Skeletal muscle tissue (tissue), 3 donors: ENCODE measurements at regions not wholly inside any gene's neighbourhood (a gene's known extent, or its start where the extent isn't known, plus 50 kb on each side); places are given as distances from the start of the nearest gene placed in this dataset.

Experiments
- H3K27ac ChIP-seq: one replicate; pipeline ENCODE4 v1.7.0; 2013; ENCODE audit warnings: mild to moderate bottlenecking, low read depth, low read length, inconsistent platforms
- H3K27me3 ChIP-seq, 3 donors: one replicate each; pipeline ENCODE4 v1.7.0; 2013; ENCODE audit warnings: low read length in 3 of 3; ENCODE audit not compliant: control insufficient read depth in 3 of 3, insufficient read depth in 3 of 3
- H3K36me3 ChIP-seq, 3 donors: one replicate each; pipeline ENCODE4 v1.7.0; 2013; ENCODE audit warnings: low read length in 3 of 3; ENCODE audit not compliant: control insufficient read depth in 3 of 3, insufficient read depth in 3 of 3
- H3K4me1 ChIP-seq, 3 donors: one replicate each; pipeline ENCODE4 v1.7.0; 2013; ENCODE audit warnings: low read length in 3 of 3, mild to moderate bottlenecking in 3 of 3; ENCODE audit not compliant: control insufficient read depth in 3 of 3, insufficient read depth in 3 of 3
- H3K4me3 ChIP-seq, 3 donors: one replicate each; pipeline ENCODE4 v1.7.0; 2013; ENCODE audit warnings: low read length in 3 of 3
- H3K9ac ChIP-seq, 3 donors: one replicate each; pipeline ENCODE4 v1.7.0; 2013; ENCODE audit warnings: low read length in 3 of 3, mild to moderate bottlenecking in 3 of 3, moderate library complexity in 2 of 3, low read depth in 1 of 3
- H3K9me3 ChIP-seq, 3 donors: one replicate each; pipeline ENCODE4 v1.7.0; 2013; ENCODE audit warnings: low read length in 3 of 3; ENCODE audit not compliant: control insufficient read depth in 3 of 3
- donor health status: Osteomylitis.

DNA sequence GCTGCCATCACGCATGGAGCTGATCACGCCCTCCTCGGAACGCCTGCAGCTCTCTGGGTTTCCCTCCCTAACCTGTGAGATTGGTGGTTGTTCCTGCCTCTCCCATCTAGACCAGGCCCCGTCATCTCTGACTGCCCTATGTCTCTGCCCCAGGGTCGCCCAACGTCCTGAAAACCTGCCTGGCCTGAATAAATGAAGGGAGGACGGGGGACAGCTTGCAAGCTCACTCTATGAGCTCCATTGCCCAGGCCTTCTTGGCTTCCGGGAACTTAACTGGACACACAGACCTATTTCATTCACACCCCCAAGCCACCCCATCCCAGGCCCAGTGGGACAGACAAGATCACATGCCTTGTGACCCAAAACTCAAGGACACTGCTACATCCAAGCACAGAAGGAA lies 274.2 kb downstream of the XXYLT1 start:
- Histone ChIP-seq H3K9ac (no peak overlapping the region), H3K9me3 (no peaks in the 10 kb centered on the region), H3K27ac (no peak overlapping the region), H3K36me3 (no peaks in the 10 kb centered on the region), H3K27me3 (peaks cover 0 to 3% (median 0%) of the 10 kb centered on the region in 3 donors), H3K4me1 (peaks cover 1 to 5% (median 4%) of the 10 kb centered on the region in 3 donors), H3K4me3 (no peak overlapping the region)

DNA sequence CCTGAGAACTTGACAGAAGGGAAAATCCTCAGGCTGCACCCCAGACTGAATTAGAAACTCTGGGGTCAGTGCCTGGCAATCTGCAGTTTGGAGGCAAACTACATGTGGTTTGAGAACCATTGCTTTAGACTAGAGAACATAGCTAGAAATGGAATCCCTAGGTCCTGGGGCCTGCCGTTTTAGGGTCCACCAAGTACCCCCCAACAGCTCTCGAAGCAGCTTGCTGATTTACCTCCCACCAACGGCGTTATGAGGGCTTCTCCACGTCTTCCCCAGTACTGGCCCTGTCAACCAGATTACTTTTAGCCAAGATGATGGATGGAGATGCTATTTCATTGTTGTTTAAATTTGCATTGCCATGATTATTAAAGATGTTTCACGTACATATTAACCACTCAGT lies 272.5 kb downstream of the XXYLT1 start:
- H3K4me3 ChIP-seq: no peak overlapping the region
- no peaks in the 10 kb centered on the region for H3K36me3 ChIP-seq
- H3K9me3 ChIP-seq: no peaks in the 10 kb centered on the region
- H3K4me1 ChIP-seq: peaks cover 16 to 21% (median 21%) of the 10 kb centered on the region in 3 donors
- peaks cover 0 to 3% (median 0%) of the 10 kb centered on the region in 3 donors for H3K27me3 ChIP-seq
- no peak overlapping the region for H3K9ac ChIP-seq
- H3K27ac ChIP-seq: no peak overlapping the region

- H3K27ac ChIP-seq: no peak overlapping the region
- H3K36me3 ChIP-seq: no peaks in the 10 kb centered on the region
- no peaks in the 10 kb centered on the region for H3K9me3 ChIP-seq
- H3K27me3 ChIP-seq: peaks cover 0 to 3% (median 0%) of the 10 kb centered on the region in 3 donors
- H3K4me1 ChIP-seq: peaks cover 17 to 27% (median 22%) of the 10 kb centered on the region in 3 donors
- H3K9ac ChIP-seq: no peak overlapping the region
- H3K4me3 ChIP-seq: no peak overlapping the region
Observed at GRCh38 chr3:194998948-194999347, 272.0 kb downstream of the XXYLT1 start.

- no peak overlapping the region for H3K9ac ChIP-seq
- H3K9me3 ChIP-seq: no peaks in the 10 kb centered on the region
- peaks cover 17 to 31% (median 22%) of the 10 kb centered on the region in 3 donors for H3K4me1 ChIP-seq
- H3K36me3 ChIP-seq: no peaks in the 10 kb centered on the region
- no peak overlapping the region for H3K4me3 ChIP-seq
- peaks cover 0 to 3% (median 0%) of the 10 kb centered on the region in 3 donors for H3K27me3 ChIP-seq
- no peak overlapping the region for H3K27ac ChIP-seq
Observed at GRCh38 chr3:194999491-194999890, 271.5 kb downstream of the XXYLT1 start.

DNA sequence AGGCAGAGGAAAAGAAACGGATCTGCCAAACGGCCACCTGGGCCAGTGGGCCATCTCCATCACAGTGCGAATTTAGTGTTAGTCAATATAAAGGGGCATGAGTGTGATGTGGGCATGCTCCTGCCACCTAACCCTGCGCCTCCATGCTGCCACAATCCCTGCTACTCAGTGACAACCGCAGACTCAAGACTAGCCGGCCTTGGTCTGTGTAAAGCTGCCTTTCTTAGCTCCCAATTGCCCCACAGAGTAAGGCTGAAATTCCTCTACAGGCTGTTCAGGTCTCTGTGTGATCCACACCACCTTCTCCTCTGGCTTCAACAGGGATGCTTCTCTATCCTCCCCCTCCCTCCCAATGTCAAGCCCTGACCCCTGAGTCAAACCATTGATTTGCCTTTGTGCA lies 269.7 kb downstream of the XXYLT1 start:
- H3K27me3 ChIP-seq: peaks cover 0 to 4% (median 4%) of the 10 kb centered on the region in 3 donors
- no peak overlapping the region for H3K9ac ChIP-seq
- no peak overlapping the region for H3K27ac ChIP-seq

GRCh38 chr3:195001961-195002861 lies 268.7 kb downstream of the XXYLT1 start:
- Histone ChIP-seq H3K9ac (peak overlapping the region in 1 of 3 donors; percentile 10), H3K9me3 (no peaks in the 10 kb centered on the region), H3K36me3 (no peaks in the 10 kb centered on the region), H3K4me1 (peaks cover 17 to 31% (median 22%) of the 10 kb centered on the region in 3 donors), H3K27ac (peak overlapping the region; percentile 49), H3K27me3 (peaks cover 0 to 6% (median 4%) of the 10 kb centered on the region in 3 donors), H3K4me3 (peak overlapping the region in 1 of 3 donors; percentile 14)

More for the DNA sequence above, 269.7 kb downstream of the XXYLT1 start:
- peaks cover 17 to 31% (median 22%) of the 10 kb centered on the region in 3 donors for H3K4me1 ChIP-seq
- no peaks in the 10 kb centered on the region for H3K36me3 ChIP-seq
- no peaks in the 10 kb centered on the region for H3K9me3 ChIP-seq
- H3K4me3 ChIP-seq: no peak overlapping the region

DNA sequence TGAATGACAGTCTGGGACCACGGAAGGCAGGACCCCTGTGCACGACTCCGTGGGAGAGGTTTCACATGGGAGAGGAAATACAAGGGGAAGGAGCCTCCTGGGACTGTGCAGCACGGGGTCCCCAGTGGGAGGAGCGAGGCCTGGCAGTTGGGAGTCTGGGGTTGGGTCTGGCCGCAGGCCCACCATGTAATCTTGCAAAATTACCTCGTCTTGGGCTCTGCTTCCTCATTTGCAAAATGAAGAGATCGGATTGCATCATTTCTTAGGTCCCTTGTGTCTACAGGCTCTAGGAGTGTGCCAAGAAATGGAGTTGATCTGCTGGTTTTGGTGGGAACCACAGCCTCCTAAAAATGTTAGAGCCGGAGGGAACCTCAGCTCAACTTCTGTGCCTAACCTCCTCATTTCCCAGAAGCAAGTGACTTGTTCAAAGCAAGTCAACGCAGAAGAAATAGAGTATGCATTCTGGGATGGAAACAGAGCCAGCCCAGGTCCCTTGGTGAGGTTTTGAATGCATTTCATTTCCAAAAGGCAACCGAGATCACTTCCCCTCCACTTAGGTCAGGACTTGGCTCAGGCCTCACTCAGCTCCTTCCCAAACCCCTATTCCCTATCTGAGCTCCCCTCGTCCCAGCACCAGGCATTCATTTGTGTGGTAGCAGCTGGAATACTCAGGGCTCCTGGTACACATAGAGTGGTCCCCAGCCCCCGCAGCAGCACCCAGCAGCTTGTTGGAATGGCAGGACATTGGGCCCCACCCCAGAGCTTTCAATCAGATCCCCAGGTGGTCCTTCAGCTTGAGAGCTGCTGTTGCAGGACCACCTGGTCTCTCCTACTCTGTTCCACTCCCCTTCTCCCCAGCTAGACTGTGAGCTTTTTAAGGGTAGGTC lies 267.7 kb downstream of the XXYLT1 start:
- no peak overlapping the region for H3K9ac ChIP-seq
- H3K4me3 ChIP-seq: no peak overlapping the region
- no peaks in the 10 kb centered on the region for H3K9me3 ChIP-seq
- H3K27me3 ChIP-seq: peaks cover 0 to 6% (median 4%) of the 10 kb centered on the region in 3 donors
- peaks cover 17 to 31% (median 22%) of the 10 kb centered on the region in 3 donors for H3K4me1 ChIP-seq
- no peaks in the 10 kb centered on the region for H3K36me3 ChIP-seq
- peak overlapping the region; percentile 51 for H3K27ac ChIP-seq

DNA sequence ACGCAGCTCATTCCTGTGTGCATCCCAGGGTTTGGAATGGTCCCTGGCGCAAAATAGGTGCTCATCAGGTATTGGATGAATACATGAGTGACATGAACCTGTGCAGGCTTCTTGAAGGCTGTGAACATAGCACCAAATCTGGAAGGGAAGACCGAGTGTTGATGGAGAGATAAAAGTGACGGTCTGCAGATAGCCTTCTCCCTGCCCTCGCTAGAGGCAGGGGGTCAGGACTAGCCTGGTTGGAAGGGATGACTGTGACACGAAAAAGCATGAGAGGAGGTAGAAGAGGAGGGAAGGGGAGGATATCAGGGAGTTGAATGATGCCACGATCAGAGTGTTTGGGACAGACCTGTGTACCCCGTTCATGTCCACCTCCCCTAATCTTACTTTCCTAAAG lies 267.1 kb downstream of the XXYLT1 start:
- H3K9ac ChIP-seq: no peak overlapping the region
- H3K36me3 ChIP-seq: no peaks in the 10 kb centered on the region
- H3K4me1 ChIP-seq: peaks cover 17 to 31% (median 22%) of the 10 kb centered on the region in 3 donors
- no peak overlapping the region for H3K4me3 ChIP-seq
- no peaks in the 10 kb centered on the region for H3K9me3 ChIP-seq
- H3K27ac ChIP-seq: peak overlapping the region; percentile 51
- H3K27me3 ChIP-seq: peaks cover 0 to 6% (median 4%) of the 10 kb centered on the region in 3 donors

GRCh38 chr3:195004512-195005250 lies 266.3 kb downstream of the XXYLT1 start:
- H3K4me3 ChIP-seq: no peak overlapping the region
- no peak overlapping the region for H3K27ac ChIP-seq
- H3K9me3 ChIP-seq: no peaks in the 10 kb centered on the region
- peaks cover 0 to 6% (median 4%) of the 10 kb centered on the region in 3 donors for H3K27me3 ChIP-seq
- no peaks in the 10 kb centered on the region for H3K36me3 ChIP-seq
- H3K4me1 ChIP-seq: peaks cover 17 to 31% (median 22%) of the 10 kb centered on the region in 3 donors
- H3K9ac ChIP-seq: no peak overlapping the region
